ENCODE measurements at regions not wholly inside any gene's neighbourhood (a gene's known extent, or its start where the extent isn't known, plus 50 kb on each side); places are given as distances from the start of the nearest gene placed in this dataset.

GRCh38 chr5:12772276-12772675 is 868.0 kb upstream of the CTNND2 start:
- Histone ChIP-seq H3K4me2 (ENCODE audit: low read length) (no peak overlapping the region), H3K4me1 (ENCODE audit: control insufficient read depth in 1 of 2, insufficient read depth in 2 of 2, low read length in 2 of 2) (no peaks in the 10 kb centered on the region), H4K20me1 (ENCODE audit: insufficient read depth) (no peaks in the 10 kb centered on the region), H3K4me3 (replicated peaks in 1 of 2; ENCODE audit: low read depth in 1 of 2, low read length in 2 of 2) (no peak overlapping the region), H3K9me3 (ENCODE audit: control insufficient read depth in 1 of 2, insufficient read depth in 1 of 2, low read depth in 1 of 2, low read length in 2 of 2) (peaks cover 6 to 19% of the 10 kb centered on the region in 2 experiments; a peak in 3 of 4 replicates), H3K27me3 (ENCODE audit: insufficient read depth, low read length) (no peaks in the 10 kb centered on the region), H3K36me3 (ENCODE audit: control insufficient read depth in 1 of 2, insufficient read depth in 2 of 2, low read length in 2 of 2) (no peaks in the 10 kb centered on the region), H3K27ac (ENCODE audit: low read depth, low read length) (no peak overlapping the region), H3K9me2 (ENCODE audit: insufficient read depth) (no peaks in the 10 kb centered on the region), H3K79me2 (ENCODE audit: insufficient read depth, low read length) (no peaks in the 10 kb centered on the region), H3K9ac (ENCODE audit: low read length) (no peak overlapping the region), H2AFZ (ENCODE audit: low read depth, low read length, poor library complexity, severe bottlenecking) (no peak overlapping the region)
- DNase-seq (ENCODE audit: low read depth, low spot score) (no peak), ATAC-seq (no peak)
- TF ChIP-seq ZNF274 (IDR thresholded peaks at IDR 0.05; ENCODE audit: low read depth, low read length) (no peak), ELF1 (IDR thresholded peaks at IDR 0.05; ENCODE audit: borderline replicate concordance, low read depth) (no peak), CEBPB (IDR thresholded peaks at IDR 0.05; ENCODE audit: low read depth) (no peak), EZH2phosphoT487 (IDR thresholded peaks at IDR 0.05; ENCODE audit: borderline replicate concordance) (no peak), YY1 (IDR thresholded peaks at IDR 0.05; ENCODE audit: extremely low read depth, insufficient replicate concordance, low read depth, low read length) (no peak), EZH2 (IDR thresholded peaks at IDR 0.05) (no peak), POLR2A (IDR thresholded peaks at IDR 0.05; ENCODE audit: borderline replicate concordance, extremely low read depth, insufficient read depth, insufficient read length) (no peak), ZFX (IDR thresholded peaks at IDR 0.05) (no peak), TCF7L2 (IDR thresholded peaks at IDR 0.05; ENCODE audit: borderline replicate concordance, extremely low read depth, insufficient read depth, insufficient read length) (no peak), SRF (IDR thresholded peaks at IDR 0.05; ENCODE audit: low read depth) (no peak), CBX3 (IDR thresholded peaks at IDR 0.05; ENCODE audit: low read depth) (no peak)
- TF ChIP-seq, protein P1, sequence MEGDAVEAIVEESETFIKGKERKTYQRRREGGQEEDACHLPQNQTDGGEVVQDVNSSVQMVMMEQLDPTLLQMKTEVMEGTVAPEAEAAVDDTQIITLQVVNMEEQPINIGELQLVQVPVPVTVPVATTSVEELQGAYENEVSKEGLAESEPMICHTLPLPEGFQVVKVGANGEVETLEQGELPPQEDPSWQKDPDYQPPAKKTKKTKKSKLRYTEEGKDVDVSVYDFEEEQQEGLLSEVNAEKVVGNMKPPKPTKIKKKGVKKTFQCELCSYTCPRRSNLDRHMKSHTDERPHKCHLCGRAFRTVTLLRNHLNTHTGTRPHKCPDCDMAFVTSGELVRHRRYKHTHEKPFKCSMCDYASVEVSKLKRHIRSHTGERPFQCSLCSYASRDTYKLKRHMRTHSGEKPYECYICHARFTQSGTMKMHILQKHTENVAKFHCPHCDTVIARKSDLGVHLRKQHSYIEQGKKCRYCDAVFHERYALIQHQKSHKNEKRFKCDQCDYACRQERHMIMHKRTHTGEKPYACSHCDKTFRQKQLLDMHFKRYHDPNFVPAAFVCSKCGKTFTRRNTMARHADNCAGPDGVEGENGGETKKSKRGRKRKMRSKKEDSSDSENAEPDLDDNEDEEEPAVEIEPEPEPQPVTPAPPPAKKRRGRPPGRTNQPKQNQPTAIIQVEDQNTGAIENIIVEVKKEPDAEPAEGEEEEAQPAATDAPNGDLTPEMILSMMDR (IDR thresholded peaks at IDR 0.05 in 2 of 3, conservative IDR thresholded peaks at IDR 0.05 in 1 of 3; ENCODE audit: borderline replicate concordance in 1 of 3, insufficient read depth in 1 of 3, low read depth in 2 of 3, low read length in 2 of 3): no peak
- TF ChIP-seq, protein P2, sequence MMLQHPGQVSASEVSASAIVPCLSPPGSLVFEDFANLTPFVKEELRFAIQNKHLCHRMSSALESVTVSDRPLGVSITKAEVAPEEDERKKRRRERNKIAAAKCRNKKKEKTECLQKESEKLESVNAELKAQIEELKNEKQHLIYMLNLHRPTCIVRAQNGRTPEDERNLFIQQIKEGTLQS (IDR thresholded peaks at IDR 0.05): no peak
- TF ChIP-seq, protein P3, sequence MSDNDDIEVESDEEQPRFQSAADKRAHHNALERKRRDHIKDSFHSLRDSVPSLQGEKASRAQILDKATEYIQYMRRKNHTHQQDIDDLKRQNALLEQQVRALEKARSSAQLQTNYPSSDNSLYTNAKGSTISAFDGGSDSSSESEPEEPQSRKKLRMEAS (IDR thresholded peaks at IDR 0.05): no peak
- TF ChIP-seq, protein P4, sequence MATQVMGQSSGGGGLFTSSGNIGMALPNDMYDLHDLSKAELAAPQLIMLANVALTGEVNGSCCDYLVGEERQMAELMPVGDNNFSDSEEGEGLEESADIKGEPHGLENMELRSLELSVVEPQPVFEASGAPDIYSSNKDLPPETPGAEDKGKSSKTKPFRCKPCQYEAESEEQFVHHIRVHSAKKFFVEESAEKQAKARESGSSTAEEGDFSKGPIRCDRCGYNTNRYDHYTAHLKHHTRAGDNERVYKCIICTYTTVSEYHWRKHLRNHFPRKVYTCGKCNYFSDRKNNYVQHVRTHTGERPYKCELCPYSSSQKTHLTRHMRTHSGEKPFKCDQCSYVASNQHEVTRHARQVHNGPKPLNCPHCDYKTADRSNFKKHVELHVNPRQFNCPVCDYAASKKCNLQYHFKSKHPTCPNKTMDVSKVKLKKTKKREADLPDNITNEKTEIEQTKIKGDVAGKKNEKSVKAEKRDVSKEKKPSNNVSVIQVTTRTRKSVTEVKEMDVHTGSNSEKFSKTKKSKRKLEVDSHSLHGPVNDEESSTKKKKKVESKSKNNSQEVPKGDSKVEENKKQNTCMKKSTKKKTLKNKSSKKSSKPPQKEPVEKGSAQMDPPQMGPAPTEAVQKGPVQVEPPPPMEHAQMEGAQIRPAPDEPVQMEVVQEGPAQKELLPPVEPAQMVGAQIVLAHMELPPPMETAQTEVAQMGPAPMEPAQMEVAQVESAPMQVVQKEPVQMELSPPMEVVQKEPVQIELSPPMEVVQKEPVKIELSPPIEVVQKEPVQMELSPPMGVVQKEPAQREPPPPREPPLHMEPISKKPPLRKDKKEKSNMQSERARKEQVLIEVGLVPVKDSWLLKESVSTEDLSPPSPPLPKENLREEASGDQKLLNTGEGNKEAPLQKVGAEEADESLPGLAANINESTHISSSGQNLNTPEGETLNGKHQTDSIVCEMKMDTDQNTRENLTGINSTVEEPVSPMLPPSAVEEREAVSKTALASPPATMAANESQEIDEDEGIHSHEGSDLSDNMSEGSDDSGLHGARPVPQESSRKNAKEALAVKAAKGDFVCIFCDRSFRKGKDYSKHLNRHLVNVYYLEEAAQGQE (IDR thresholded peaks at IDR 0.05; ENCODE audit: low read depth): no peak
- BruUV-seq (replicated peaks): no TSS peak
- ChIA-PET CTCF (no interaction called here), POLR2A (no interaction called here), RAD21 (ENCODE audit: low non-redundant PET in 1 of 2, low total read pairs in 2 of 2, uncharacterized antibody in 2 of 2, unreplicated experiment in 2 of 2) (no interaction called here)
- intact Hi-C loops (cut with micrococcal nuclease): no loop called here

Data from HCT116 (cell line).